ENCODE measurements at regions not wholly inside any gene's neighbourhood (a gene's known extent, or its start where the extent isn't known, plus 50 kb on each side); places are given as distances from the start of the nearest gene placed in this dataset.

DNA sequence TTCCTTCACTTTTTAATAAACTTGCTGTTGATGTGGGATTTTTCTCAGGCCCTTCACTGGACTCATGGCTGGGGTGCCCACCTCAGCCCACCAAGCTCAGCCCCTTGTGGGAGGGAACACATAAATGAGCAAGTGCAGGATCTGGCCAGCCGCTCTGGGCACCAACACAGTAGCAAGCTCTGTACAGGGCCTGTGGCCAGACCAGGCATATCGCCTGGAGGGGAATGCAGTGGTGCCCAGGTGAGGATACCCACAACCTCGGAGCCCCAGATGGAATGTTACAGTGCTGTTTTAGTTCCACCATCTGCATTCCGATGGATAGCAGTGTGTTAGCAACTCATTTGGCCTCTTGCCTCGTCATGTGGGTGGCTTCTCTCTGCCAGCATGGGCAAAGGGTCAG lies 234.6 kb downstream of the PPP1R3A start:
- Histone ChIP-seq H3K4me3 (no peak overlapping the region), H3K27me3 (no peaks in the 10 kb centered on the region), H3K9me3 (peaks cover 0 to 12% (median 5%) of the 10 kb centered on the region in 4 donors), H3K36me3 (no peaks in the 10 kb centered on the region), H3K27ac (no peak overlapping the region), H3K4me1 (no peaks in the 10 kb centered on the region)
- DNase-seq: no peak
- no peak for TF ChIP-seq POLR2AphosphoS5 (IDR thresholded peaks at IDR 0.05)
- 78 to 97% (median 84%) methylated on average over 5 of the region's 5 CpGs for WGBS, 5 donors
- intact Hi-C loops (cut with DNase I; ENCODE audit: low total_unique reads): no loop called here

DNA sequence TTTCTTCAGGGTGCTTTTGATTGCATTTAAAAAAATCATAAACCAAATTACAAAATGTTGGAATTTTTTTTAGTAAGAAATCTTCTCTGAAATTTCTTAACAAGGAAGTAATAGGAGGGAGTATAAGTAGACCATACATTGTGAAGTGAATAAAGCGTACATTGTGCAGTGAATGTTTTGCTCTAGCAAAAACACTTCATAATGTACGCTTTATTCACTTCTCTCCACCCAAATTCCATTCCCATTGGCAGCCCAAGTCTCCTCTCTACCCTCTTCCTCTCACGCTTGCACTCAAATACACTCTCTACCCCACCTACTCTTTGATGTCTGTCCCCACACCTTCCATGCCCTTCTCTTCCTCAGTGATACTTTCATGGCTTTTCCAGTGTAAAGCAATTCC lies 241.0 kb downstream of the PPP1R3A start:
- TF ChIP-seq EP300 (IDR thresholded peaks at IDR 0.05): no peak
- no peak for TF ChIP-seq POLR2AphosphoS5 (IDR thresholded peaks at IDR 0.05)
- no peak for TF ChIP-seq CTCF (IDR thresholded peaks at IDR 0.05)
- TF ChIP-seq POLR2A (IDR thresholded peaks at IDR 0.05): no peak
- H3K4me1 ChIP-seq: no peaks in the 10 kb centered on the region

DNA sequence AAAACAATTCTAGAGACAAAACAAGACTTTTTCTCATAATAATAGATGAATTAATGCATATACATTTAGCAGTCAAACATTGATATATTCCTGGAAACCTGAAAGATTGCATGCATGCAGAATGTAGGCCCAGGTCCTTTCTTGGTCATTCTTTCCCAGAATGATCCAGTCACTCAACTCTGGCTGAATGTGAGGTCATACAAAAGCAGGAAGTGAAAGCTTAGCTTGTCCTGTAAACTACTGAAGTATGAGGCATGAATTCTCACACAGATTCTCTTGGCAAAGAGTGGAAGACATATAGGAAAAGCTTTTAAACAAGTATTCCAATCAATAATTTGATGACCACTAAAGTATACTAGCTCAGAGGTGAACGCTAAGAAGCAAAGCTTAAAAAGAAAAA lies 253.9 kb downstream of the PPP1R3A start:
- no peak overlapping the region for H3K27ac ChIP-seq
- intact Hi-C loops (cut with DNase I; ENCODE audit: low total_unique reads): no loop called here
- TF ChIP-seq EP300 (IDR thresholded peaks at IDR 0.05) (no peak), CTCF (IDR thresholded peaks at IDR 0.05) (no peak), POLR2AphosphoS5 (IDR thresholded peaks at IDR 0.05) (no peak), POLR2A (IDR thresholded peaks at IDR 0.05) (no peak)
- H3K27me3 ChIP-seq: no peaks in the 10 kb centered on the region
- 76 to 80% (median 79%) methylated on average over 1 of the region's 1 CpG for WGBS, 5 donors
- H3K4me1 ChIP-seq: no peaks in the 10 kb centered on the region
- H3K4me3 ChIP-seq: no peak overlapping the region
- no peaks in the 10 kb centered on the region for H3K36me3 ChIP-seq
- DNase-seq: no peak
- H3K9me3 ChIP-seq: peaks cover 0 to 26% (median 0%) of the 10 kb centered on the region in 4 donors

More for the DNA sequence above, 241.0 kb downstream of the PPP1R3A start:
- no peak overlapping the region for H3K4me3 ChIP-seq
- WGBS, 5 donors: 57 to 87% (median 71%) methylated on average over 3 of the region's 3 CpGs
- no peak overlapping the region for H3K27ac ChIP-seq
- no peaks in the 10 kb centered on the region for H3K36me3 ChIP-seq
- DNase-seq: no peak
- no peaks in the 10 kb centered on the region for H3K9me3 ChIP-seq
- H3K27me3 ChIP-seq: no peaks in the 10 kb centered on the region
- intact Hi-C loops (cut with DNase I; ENCODE audit: low total_unique reads): no loop called here

- DNase-seq: no peak
- Histone ChIP-seq H3K27ac (no peak overlapping the region), H3K4me3 (no peak overlapping the region), H3K27me3 (no peaks in the 10 kb centered on the region), H3K4me1 (no peaks in the 10 kb centered on the region), H3K9me3 (peaks cover 0 to 10% (median 0%) of the 10 kb centered on the region in 4 donors), H3K36me3 (no peaks in the 10 kb centered on the region)
- intact Hi-C loops (cut with DNase I; ENCODE audit: low total_unique reads): no loop called here
- TF ChIP-seq EP300 (IDR thresholded peaks at IDR 0.05) (no peak), POLR2A (IDR thresholded peaks at IDR 0.05) (no peak), CTCF (IDR thresholded peaks at IDR 0.05) (no peak), POLR2AphosphoS5 (IDR thresholded peaks at IDR 0.05) (no peak)
Observed at GRCh38 chr7:113659416-113659815, 259.4 kb downstream of the PPP1R3A start.

DNA sequence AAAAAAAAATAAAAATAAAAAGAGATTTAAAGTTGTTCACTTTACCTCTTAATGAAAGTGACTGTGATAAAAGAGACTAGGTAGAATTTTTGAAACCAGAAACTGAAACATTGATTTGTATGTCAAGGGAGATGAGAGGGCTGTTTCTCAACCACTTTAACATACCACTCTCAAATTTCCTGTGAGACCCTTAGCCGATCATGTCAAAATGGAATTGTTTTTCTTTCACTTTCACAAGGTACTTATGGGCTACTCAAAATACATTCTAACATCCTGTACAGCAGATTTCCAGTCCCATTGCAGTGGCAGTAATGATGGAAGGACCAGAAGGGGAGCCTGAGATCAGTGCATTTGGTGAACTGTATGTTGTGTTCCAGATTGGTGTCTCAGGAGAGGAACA lies 261.2 kb downstream of the PPP1R3A start:
- no peak for DNase-seq
- Histone ChIP-seq H3K4me1 (no peaks in the 10 kb centered on the region), H3K4me3 (no peak overlapping the region), H3K27me3 (no peaks in the 10 kb centered on the region), H3K27ac (no peak overlapping the region), H3K9me3 (peaks cover 0 to 5% (median 0%) of the 10 kb centered on the region in 4 donors), H3K36me3 (no peaks in the 10 kb centered on the region)
- TF ChIP-seq POLR2A (IDR thresholded peaks at IDR 0.05): no peak
- TF ChIP-seq EP300 (IDR thresholded peaks at IDR 0.05): no peak
- TF ChIP-seq POLR2AphosphoS5 (IDR thresholded peaks at IDR 0.05): no peak
- TF ChIP-seq CTCF (IDR thresholded peaks at IDR 0.05): no peak
- WGBS, 5 donors: 33 to 47% (median 37%) methylated on average over 1 of the region's 1 CpG
- intact Hi-C loops (cut with DNase I; ENCODE audit: low total_unique reads): no loop called here
